ENCODE measurements at regions not wholly inside any gene's neighbourhood (a gene's known extent, or its start where the extent isn't known, plus 50 kb on each side); places are given as distances from the start of the nearest gene placed in this dataset.
"Not testable (repeated sequence)": the region's sequence is repeated elsewhere in the genome, so short reads cannot be mapped to it uniquely, and the experiment has no call there.

DNA sequence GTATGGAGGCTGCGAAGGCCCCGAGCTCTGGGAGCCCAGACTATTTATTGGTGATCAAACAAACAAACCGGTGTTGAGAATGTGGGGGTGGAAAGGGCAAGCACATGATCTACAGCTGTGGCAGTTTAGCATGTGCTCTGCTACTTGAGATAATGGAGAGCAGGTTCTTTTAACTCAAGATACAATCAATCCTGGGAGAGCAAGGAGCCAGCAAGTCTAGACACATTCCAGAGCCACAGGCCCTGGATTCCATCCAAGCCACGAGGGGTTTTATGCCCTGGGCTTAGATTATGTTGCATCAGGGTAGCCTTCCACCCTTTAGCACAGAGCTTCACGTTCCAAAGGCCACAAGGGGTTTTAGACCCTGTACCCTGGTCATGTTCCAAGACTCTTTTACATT is 355.9 kb upstream of the ARID1B start:
- not testable (repeated sequence) for TF ChIP-seq ISL1, RARB (CRISPR knock-in tag; IDR thresholded peaks at IDR 0.05)
